Effector memory CD4-positive, alpha-beta T cell (primary cell): ENCODE measurements at regions not wholly inside any gene's neighbourhood (a gene's known extent, or its start where the extent isn't known, plus 50 kb on each side); places are given as distances from the start of the nearest gene placed in this dataset.

ENCODE experiments used
- DNase-seq, 3 donors: peaks; one replicate each; pipeline ENCODE4 v3.0.0-alpha.2; 2020
- H3K27ac ChIP-seq: 2 replicates; pipeline ENCODE4 v1.7.0; 2013; ENCODE audit warnings: mild to moderate bottlenecking, low read length, moderate library complexity; ENCODE audit not compliant: insufficient read depth, poor library complexity, severe bottlenecking
- H3K27me3 ChIP-seq: replicated peaks from 2 replicates; pipeline ENCODE4 v1.7.0; 2013; ENCODE audit warnings: mild to moderate bottlenecking, low read length; ENCODE audit not compliant: insufficient read depth, control insufficient read depth, poor library complexity, severe bottlenecking
- H3K36me3 ChIP-seq: 2 replicates; pipeline ENCODE4 v1.7.0; 2013; ENCODE audit warnings: mild to moderate bottlenecking, low read length, moderate library complexity; ENCODE audit not compliant: control insufficient read depth, insufficient read depth
- H3K4me1 ChIP-seq: 2 replicates; pipeline ENCODE4 v1.7.0; 2013; ENCODE audit warnings: low read length, mild to moderate bottlenecking; ENCODE audit not compliant: control insufficient read depth, insufficient read depth, poor library complexity, severe bottlenecking
- H3K4me3 ChIP-seq: 2 replicates; pipeline ENCODE4 v1.7.0; 2013; ENCODE audit warnings: low read length, low read depth, mild to moderate bottlenecking; ENCODE audit not compliant: insufficient read depth, poor library complexity, severe bottlenecking
- H3K9me3 ChIP-seq: 2 replicates; pipeline ENCODE4 v1.7.0; 2013; ENCODE audit warnings: mild to moderate bottlenecking, low read length, moderate library complexity; ENCODE audit not compliant: control insufficient read depth

DNA sequence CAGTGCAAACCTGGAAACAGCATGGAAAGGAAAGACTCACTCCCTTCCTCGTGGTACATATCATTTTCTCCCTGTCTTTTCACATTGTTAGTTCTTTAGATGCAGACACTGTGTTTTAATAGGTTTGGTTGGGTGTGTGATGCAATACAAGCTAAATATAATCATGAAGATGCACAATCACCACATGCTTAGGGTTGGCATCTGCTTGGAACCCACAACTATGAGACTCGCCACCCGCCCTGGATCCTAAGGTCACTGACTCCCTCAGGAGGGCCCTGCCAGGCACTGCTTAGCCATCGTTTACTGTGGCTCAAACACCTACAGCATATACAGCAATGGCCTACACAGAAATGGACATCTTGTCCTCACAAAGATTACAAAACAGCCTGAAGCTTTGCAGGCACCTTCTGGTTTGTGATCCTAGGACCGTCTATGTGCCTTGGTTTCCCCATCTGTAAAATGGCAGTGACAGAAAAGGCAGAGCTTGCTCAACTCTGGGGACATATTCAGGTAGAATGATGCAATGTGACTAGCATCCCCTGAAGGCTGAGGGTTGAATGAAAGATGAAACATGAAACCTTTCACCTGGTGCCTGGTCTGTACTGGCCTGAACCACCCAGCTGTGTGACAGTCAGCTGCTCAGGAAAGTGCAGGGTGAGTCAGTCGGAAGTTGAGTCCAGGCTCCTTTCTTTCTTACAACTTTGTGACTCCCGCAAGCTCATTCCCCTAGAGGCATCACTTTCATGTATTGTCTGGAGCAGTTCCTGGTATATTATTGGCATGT is 123.6 kb upstream of the PFN2 start:
- no peak for DNase-seq
- no peaks in the 10 kb centered on the region for H3K27me3 ChIP-seq
- no peak overlapping the region for H3K27ac ChIP-seq
- no peaks in the 10 kb centered on the region for H3K9me3 ChIP-seq
- H3K36me3 ChIP-seq = no peaks in the 10 kb centered on the region
- H3K4me3 ChIP-seq = no peak overlapping the region
- H3K4me1 ChIP-seq = no peaks in the 10 kb centered on the region

DNA sequence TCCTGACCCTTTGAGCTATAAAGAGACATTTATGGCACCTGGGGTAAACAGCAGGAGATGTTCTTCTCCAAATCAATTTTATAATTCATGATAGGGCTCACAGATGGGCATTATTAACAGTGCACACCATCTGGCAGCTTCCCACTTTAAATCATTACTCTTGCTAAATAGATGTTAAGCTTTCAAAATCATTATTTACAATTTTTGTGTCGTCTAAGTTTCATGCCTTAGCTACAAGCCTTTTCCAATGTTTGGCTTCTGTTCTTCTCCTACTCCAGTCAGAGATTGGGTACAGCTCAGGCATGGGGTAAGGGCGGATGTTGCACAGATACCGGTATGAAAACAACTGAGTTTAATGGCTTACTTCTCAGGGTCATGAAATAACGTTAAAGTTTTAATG is 120.9 kb upstream of the PFN2 start:
- Histone ChIP-seq H3K4me1 (no peaks in the 10 kb centered on the region), H3K27ac (no peak overlapping the region), H3K4me3 (no peak overlapping the region), H3K27me3 (no peaks in the 10 kb centered on the region), H3K9me3 (no peaks in the 10 kb centered on the region), H3K36me3 (no peaks in the 10 kb centered on the region)
- no peak for DNase-seq

DNA sequence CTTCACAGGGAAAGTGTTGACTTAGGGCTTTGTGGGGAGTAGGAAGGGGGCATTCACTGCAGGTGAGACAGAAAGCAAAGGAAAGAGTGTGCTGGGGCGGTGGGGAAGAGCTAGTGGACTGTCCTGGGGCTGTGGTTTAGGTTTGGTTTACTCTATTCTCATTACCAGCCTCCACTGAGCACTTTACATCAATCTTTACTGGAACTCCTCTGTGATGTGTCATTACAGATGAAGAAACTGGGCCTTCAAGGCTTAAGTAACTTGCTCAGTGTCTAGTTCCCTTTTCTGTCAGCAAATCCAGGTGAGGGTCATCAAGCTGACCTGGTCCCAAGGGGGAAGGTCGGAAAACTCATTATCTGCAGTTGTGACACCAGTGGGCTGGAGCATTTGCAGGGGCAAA is 120.2 kb upstream of the PFN2 start:
- Histone ChIP-seq H3K9me3 (no peaks in the 10 kb centered on the region), H3K4me1 (no peaks in the 10 kb centered on the region), H3K27ac (no peak overlapping the region), H3K36me3 (no peaks in the 10 kb centered on the region), H3K27me3 (no peaks in the 10 kb centered on the region), H3K4me3 (no peak overlapping the region)
- DNase-seq = no peak

DNA sequence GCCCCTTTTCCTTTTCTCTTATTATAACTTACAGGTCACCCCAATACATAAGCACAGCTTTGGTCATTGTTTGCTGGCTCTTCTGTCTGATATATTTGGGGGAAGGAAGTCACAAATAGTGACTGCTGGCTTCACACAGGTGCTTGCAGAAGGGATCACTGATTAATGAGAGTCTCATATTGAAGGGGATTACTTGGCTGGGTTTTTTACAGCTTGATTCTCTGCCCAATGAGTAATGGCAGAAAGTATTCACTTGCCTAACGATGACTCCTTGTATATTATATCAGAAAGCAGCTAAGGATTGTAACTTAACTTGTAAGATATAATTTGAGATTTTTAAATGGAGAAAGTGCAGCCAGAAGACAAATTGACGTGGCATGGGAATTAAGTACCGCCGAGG is 119.3 kb upstream of the PFN2 start:
- Histone ChIP-seq H3K4me3 (no peak overlapping the region), H3K36me3 (no peaks in the 10 kb centered on the region), H3K27ac (no peak overlapping the region), H3K9me3 (no peaks in the 10 kb centered on the region), H3K4me1 (no peaks in the 10 kb centered on the region), H3K27me3 (no peaks in the 10 kb centered on the region)
- no peak for DNase-seq

DNA sequence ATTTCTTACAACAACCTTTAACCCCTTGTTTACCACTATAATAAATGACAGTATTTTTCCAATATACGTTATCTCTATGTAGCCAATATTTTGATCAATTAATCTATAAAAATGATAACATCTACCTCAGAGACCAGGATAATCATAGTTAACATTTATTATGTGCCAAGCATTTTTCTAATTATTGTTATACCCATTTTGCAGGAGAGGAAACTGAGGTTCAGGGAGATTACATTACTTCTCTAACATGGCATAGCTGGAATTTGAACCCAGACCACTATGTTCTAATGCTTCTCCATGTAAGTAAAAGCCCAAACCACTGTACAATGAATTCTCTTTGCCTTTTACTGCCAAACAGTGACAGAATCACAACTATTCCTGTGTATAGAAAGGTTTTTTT is 113.4 kb upstream of the PFN2 start:
- no peak overlapping the region for H3K27ac ChIP-seq
- no peaks in the 10 kb centered on the region for H3K27me3 ChIP-seq
- H3K9me3 ChIP-seq = no peaks in the 10 kb centered on the region
- H3K4me1 ChIP-seq = no peaks in the 10 kb centered on the region
- DNase-seq = no peak
- H3K4me3 ChIP-seq = no peak overlapping the region
- H3K36me3 ChIP-seq = no peaks in the 10 kb centered on the region

DNA sequence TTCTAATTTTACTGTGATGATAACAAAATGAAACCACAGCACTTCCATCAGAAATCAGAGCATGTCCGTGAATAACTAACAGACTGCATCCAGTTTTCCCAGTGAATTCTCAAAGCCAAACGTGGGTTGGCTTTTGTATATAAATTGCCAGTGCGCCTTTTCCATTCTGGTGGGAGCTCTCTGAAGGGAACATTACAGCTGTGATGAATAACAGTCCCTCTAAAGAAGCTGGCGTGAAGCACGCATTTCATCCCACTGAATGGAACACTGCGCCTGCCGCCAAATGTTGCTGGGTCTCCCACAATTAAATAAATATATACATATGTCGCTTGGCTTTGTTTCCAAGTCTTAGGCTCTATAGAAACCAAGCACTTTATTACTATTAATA is 113.0 kb upstream of the PFN2 start:
- DNase-seq = no peak
- Histone ChIP-seq H3K27ac (no peak overlapping the region), H3K9me3 (no peaks in the 10 kb centered on the region), H3K4me1 (no peaks in the 10 kb centered on the region), H3K4me3 (no peak overlapping the region), H3K27me3 (no peaks in the 10 kb centered on the region), H3K36me3 (no peaks in the 10 kb centered on the region)

DNA sequence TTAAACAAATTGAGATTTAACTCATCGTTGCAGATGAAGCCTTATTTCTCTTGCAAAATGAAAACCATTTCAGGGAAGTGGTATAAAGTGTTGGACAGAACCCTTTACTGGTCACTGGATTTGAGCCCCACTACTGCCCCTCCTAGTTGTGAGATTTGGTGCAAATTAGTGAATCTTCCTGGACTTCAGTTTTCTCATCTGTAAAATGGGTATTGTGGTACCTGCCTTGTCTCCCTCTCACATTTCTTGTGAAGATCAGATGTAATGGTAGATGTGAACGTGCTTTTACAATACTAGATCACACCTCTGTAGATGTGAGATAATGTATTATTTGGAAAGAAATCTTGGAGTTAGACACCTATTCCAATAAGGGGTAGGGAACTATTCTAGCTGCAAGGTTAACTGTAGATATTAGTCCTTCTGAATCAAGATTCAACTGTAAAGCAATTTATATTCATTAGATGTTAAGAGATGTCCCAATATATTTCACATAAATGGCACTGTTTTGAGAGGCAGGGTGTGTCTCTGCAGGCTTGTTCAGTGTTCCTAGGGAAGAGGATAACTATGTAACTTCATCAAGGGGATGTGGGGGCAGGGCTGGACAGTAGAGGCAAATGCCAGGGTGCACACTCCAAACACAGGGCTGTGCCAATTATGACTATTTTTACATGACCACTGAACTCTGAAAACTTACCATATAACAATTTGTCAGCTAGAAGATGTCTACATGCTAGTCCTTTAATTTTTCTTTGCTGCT is 112.4 kb upstream of the PFN2 start:
- no peak overlapping the region for H3K4me3 ChIP-seq
- no peaks in the 10 kb centered on the region for H3K36me3 ChIP-seq
- no peaks in the 10 kb centered on the region for H3K27me3 ChIP-seq
- no peak for DNase-seq
- H3K4me1 ChIP-seq = no peaks in the 10 kb centered on the region
- H3K9me3 ChIP-seq = no peaks in the 10 kb centered on the region
- H3K27ac ChIP-seq = no peak overlapping the region

DNA sequence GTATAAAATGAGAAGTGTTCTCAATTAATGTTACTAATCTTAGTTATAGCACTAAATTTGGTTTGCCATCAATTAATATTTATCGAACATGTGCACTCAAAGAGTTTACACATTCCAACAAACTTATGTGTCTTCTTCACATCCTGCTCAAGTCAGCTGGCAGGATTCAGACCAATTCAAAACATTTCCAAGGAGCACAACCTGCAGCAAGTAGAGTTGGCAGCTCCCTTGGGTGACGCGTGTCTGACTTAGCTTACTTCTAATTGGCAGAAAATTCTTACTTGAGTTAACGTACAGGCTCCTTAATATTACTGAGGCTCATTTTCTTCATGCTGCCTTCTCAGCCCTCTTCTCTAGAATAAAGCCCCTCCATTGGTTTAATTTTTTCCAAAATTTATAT is 110.4 kb upstream of the PFN2 start:
- Histone ChIP-seq H3K27ac (no peak overlapping the region), H3K4me3 (no peak overlapping the region), H3K27me3 (no peaks in the 10 kb centered on the region), H3K4me1 (no peaks in the 10 kb centered on the region), H3K36me3 (no peaks in the 10 kb centered on the region), H3K9me3 (peaks cover 4% of the 10 kb centered on the region)
- DNase-seq = no peak

DNA sequence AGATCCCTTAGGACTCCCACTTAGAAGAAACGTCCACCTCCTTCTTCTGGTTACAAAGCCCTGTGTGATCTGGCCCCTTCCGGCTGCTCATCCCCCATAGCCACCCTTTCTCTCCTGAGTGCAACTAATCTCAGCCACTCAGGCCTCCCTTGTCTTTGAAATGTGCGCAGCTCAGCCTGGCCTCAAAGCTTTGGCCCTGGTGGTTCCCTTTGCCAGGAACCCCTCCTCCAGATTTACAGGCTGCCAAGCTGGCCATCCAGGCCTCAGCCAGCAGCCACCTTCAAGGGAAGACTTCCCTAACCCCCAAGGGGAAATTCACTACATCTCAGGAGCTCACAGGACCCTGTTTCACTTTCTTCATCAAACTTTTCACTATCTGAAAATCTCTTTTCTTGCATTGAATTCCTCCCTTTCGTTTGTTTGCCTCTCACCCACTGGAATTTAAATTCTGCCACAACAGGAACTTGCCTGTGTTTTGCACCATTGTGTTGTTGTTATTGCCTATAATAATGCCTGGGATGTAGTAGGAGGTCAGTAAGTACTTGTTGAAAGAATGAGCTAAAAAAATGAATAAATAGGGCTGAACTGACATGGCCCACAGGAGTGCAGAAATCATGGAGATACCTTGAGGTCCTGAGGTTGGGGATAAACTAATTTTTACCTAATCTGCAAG is 109.5 kb upstream of the PFN2 start:
- no peak for DNase-seq
- H3K27ac ChIP-seq = no peak overlapping the region

More for the DNA sequence above, 109.5 kb upstream of the PFN2 start:
- no peak overlapping the region for H3K4me3 ChIP-seq
- no peaks in the 10 kb centered on the region for H3K4me1 ChIP-seq
- H3K9me3 ChIP-seq = peaks cover 4% of the 10 kb centered on the region
- no peaks in the 10 kb centered on the region for H3K27me3 ChIP-seq
- no peaks in the 10 kb centered on the region for H3K36me3 ChIP-seq
